OCI-LY7 (cell line): ENCODE measurements at regions not wholly inside any gene's neighbourhood (a gene's known extent, or its start where the extent isn't known, plus 50 kb on each side); places are given as distances from the start of the nearest gene placed in this dataset.

Experiments
- BruUV-seq: library from RNA; stranded (reverse); fragments of 400-500 nt; replicated peaks from 2 replicates; lab custom pipeline; 2021; lab: Mats Ljungman, UMichigan
- CTCF ChIA-PET: fragments of 300-600 bp; sonication (Branson Sonifier 250); formaldehyde crosslinking; loops from one replicate; lab custom pipeline; 2022; ENCODE audit warnings: antibody characterized with exemption; ENCODE audit not compliant: unreplicated experiment; lab: Charles Lee
- POLR2A ChIA-PET: fragments of 300-600 bp; sonication (Branson Sonifier 250); formaldehyde crosslinking; loops from one replicate; lab custom pipeline; 2022; ENCODE audit warnings: antibody characterized with exemption; lab: Charles Lee
- DNase-seq: peaks from one replicate; pipeline ENCODE4 v3.0.0-alpha.2; 2015; ENCODE audit warnings: low spot score
- H2AFZ ChIP-seq: fragments of 200-600 bp; sonication (generic), shearing (Covaris generic); 2 replicates; pipeline ENCODE4 v1.6.1; 2014; ENCODE audit warnings: mild to moderate bottlenecking, antibody characterized with exemption, low read length, moderate library complexity
- H3K27ac ChIP-seq: fragments of 200-600 bp; sonication (generic); 2 replicates; pipeline ENCODE4 v1.5.1; 2014; ENCODE audit warnings: mixed run types, low read depth, mild to moderate bottlenecking, moderate library complexity, low read length, inconsistent platforms; ENCODE audit not compliant: poor library complexity, severe bottlenecking
- H3K36me3 ChIP-seq: fragments of 200-600 bp; sonication (generic); 2 replicates; pipeline ENCODE4 v1.6.1; 2014; ENCODE audit warnings: mild to moderate bottlenecking, antibody characterized with exemption, low read length, moderate library complexity, mixed read lengths; ENCODE audit not compliant: insufficient read depth
- H3K4me1 ChIP-seq: fragments of 200-600 bp; sonication (generic); 2 replicates; pipeline ENCODE4 v1.5.1; 2014; ENCODE audit warnings: mild to moderate bottlenecking, low read length; ENCODE audit not compliant: insufficient read depth, poor library complexity, severe bottlenecking
- H3K4me2 ChIP-seq: fragments of 200-600 bp; sonication (generic); 2 replicates; pipeline ENCODE4 v1.6.1; 2014; ENCODE audit warnings: mild to moderate bottlenecking, low read length
- H3K4me3 ChIP-seq: fragments of 200-600 bp; sonication (generic); 2 replicates; pipeline ENCODE4 v1.5.1; 2014; ENCODE audit warnings: mild to moderate bottlenecking, low read depth, low read length; ENCODE audit not compliant: poor library complexity, severe bottlenecking
- H3K79me2 ChIP-seq: fragments of 200-600 bp; sonication (generic); 2 replicates; pipeline ENCODE4 v1.6.1; 2016; ENCODE audit warnings: low read depth, mild to moderate bottlenecking, low read length, moderate library complexity, mixed read lengths; ENCODE audit not compliant: insufficient read depth
- H3K9me2 ChIP-seq: fragments of 200-600 bp; sonication (generic); 2 replicates; pipeline ENCODE4 v1.6.1; 2016; ENCODE audit warnings: mild to moderate bottlenecking, low read length, mixed read lengths; ENCODE audit not compliant: insufficient read depth
- H3K9me3 ChIP-seq: fragments of 200-600 bp; sonication (generic); 2 replicates; pipeline ENCODE4 v1.6.1; 2014; ENCODE audit warnings: mild to moderate bottlenecking, mixed run types, low read length, mixed read lengths
- H4K20me1 ChIP-seq: fragments of 200-600 bp; sonication (generic); 2 replicates; pipeline ENCODE4 v1.6.1; 2014; ENCODE audit warnings: mild to moderate bottlenecking, antibody characterized with exemption, low read length, moderate library complexity, mixed read lengths; ENCODE audit not compliant: insufficient read depth
- EZH2phosphoT487 ChIP-seq: fragments of 200-600 bp; sonication (generic); IDR thresholded peaks from 2 replicates; pipeline ENCODE4 v1.6.1; 2018; ENCODE audit warnings: low read depth, borderline replicate concordance, mild to moderate bottlenecking, mixed run types, antibody characterized with exemption, low read length, moderate library complexity, mixed read lengths
- intact Hi-C: fragments of 100-400 bp; cut with micrococcal nuclease; formaldehyde crosslinking; loops from one replicate; pipeline ENCODE4 v1.10.0; 2022; ENCODE audit not compliant: unreplicated experiment
- TF ChIP-seq, protein P1 (sequence below): fragments of 200-600 bp; sonication (generic); conservative IDR thresholded peaks from 2 replicates; pipeline ENCODE4 v1.5.1; 2014; ENCODE audit warnings: mild to moderate bottlenecking, antibody characterized with exemption, low read length, moderate library complexity, mixed read lengths

DNA sequence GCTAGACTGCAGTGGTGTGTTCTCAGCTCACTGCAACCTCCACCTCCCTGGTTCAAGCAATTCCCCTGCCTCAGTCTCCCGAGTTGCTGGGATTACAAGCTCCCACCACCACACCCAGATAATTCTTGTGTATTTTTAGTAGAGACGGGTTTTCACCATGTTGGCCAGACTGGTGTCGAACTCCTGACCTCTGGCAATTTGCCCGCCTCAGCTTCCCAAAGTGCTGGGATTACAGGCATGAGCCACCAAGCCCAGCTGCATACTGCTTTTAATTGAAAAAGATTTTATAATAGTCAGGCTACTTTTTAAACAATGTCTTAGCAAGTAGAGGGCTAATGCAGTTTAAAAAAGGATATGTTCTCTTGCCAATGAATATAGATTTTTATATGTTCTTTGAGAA lies 668.9 kb downstream of the SLC6A15 start:
- Histone ChIP-seq H3K4me2 (no peak overlapping the region), H3K9me3 (no peaks in the 10 kb centered on the region), H3K27ac (no peak overlapping the region), H2AFZ (no peak overlapping the region), H3K4me3 (no peak overlapping the region), H3K79me2 (no peaks in the 10 kb centered on the region), H4K20me1 (no peaks in the 10 kb centered on the region), H3K4me1 (no peaks in the 10 kb centered on the region), H3K36me3 (no peaks in the 10 kb centered on the region), H3K9me2 (no peaks in the 10 kb centered on the region)
- POLR2A ChIA-PET = interaction anchor here (0.8 kb wide), 1 partner anchor 11 kb away, joined by 4 read pairs; no protein-coding TSS in a partner anchor
- CTCF ChIA-PET = no interaction called here
- DNase-seq = no peak
- no TSS peak for BruUV-seq
- TF ChIP-seq, protein P1, sequence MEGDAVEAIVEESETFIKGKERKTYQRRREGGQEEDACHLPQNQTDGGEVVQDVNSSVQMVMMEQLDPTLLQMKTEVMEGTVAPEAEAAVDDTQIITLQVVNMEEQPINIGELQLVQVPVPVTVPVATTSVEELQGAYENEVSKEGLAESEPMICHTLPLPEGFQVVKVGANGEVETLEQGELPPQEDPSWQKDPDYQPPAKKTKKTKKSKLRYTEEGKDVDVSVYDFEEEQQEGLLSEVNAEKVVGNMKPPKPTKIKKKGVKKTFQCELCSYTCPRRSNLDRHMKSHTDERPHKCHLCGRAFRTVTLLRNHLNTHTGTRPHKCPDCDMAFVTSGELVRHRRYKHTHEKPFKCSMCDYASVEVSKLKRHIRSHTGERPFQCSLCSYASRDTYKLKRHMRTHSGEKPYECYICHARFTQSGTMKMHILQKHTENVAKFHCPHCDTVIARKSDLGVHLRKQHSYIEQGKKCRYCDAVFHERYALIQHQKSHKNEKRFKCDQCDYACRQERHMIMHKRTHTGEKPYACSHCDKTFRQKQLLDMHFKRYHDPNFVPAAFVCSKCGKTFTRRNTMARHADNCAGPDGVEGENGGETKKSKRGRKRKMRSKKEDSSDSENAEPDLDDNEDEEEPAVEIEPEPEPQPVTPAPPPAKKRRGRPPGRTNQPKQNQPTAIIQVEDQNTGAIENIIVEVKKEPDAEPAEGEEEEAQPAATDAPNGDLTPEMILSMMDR = no peak
- no peak for TF ChIP-seq EZH2phosphoT487
- intact Hi-C loops = no loop called here

DNA sequence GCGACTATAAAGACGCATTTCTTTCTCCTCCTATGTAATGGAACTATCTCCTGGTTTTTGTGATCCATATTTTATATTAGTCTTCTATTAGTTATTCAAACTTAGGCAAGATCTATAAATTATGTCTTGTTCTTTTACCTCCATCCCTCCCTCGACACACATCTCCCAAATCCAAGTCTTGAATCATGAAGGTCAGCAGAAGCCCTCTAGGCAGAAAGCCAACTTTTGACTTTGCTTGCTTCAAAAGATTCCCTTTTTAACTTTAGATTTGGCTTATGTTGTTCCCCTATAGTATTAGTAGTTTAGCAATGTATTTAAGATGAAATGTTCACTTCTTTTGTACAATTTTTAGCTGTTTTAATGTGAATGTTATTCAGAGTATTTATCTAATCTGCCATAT lies 689.8 kb downstream of the SLC6A15 start:
- no peaks in the 10 kb centered on the region for H3K79me2 ChIP-seq
- CTCF ChIA-PET = no interaction called here
- POLR2A ChIA-PET = interaction anchor here (1.3 kb wide), 1 partner anchor 15 kb away, joined by 4 read pairs; no protein-coding TSS in a partner anchor
- H3K4me1 ChIP-seq = no peaks in the 10 kb centered on the region
- no TSS peak for BruUV-seq
- no peak overlapping the region for H2AFZ ChIP-seq
- H4K20me1 ChIP-seq = no peaks in the 10 kb centered on the region
- no peak overlapping the region for H3K4me2 ChIP-seq
- H3K9me3 ChIP-seq = no peaks in the 10 kb centered on the region
- H3K36me3 ChIP-seq = no peaks in the 10 kb centered on the region
- no peak overlapping the region for H3K4me3 ChIP-seq
- intact Hi-C loops = no loop called here
- no peaks in the 10 kb centered on the region for H3K9me2 ChIP-seq
- no peak overlapping the region for H3K27ac ChIP-seq
- no peak for DNase-seq
- TF ChIP-seq, protein P1 = no peak
- no peak for TF ChIP-seq EZH2phosphoT487

DNA sequence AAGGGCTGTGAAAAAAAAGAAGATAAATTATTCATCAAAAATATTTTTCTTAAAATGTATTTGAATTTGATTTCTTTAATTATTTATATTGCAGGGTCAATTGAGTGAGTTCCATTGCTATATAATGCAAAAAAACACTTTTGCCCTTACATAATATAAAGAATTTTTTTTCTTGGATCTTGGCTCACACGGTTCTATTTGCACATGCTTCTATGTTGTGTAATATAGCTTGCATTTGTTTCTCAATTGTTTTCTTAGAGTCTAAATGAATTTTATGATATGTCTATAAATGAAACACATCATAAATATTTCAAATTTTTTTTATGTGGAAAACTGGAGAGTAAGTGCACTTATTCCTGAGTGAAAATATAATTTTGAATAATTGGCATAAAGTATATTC lies 694.2 kb downstream of the SLC6A15 start:
- Histone ChIP-seq H3K27ac (no peak overlapping the region), H3K4me3 (no peak overlapping the region), H3K79me2 (no peaks in the 10 kb centered on the region), H3K4me1 (no peaks in the 10 kb centered on the region), H2AFZ (no peak overlapping the region), H3K4me2 (no peak overlapping the region), H3K9me3 (no peaks in the 10 kb centered on the region), H4K20me1 (no peaks in the 10 kb centered on the region), H3K36me3 (no peaks in the 10 kb centered on the region), H3K9me2 (no peaks in the 10 kb centered on the region)
- intact Hi-C loops = no loop called here
- TF ChIP-seq EZH2phosphoT487 = no peak
- TF ChIP-seq, protein P1 = no peak
- DNase-seq = no peak
- CTCF ChIA-PET = no interaction called here
- no TSS peak for BruUV-seq
- POLR2A ChIA-PET = no interaction called here
